Gastrocnemius medialis (tissue), 4 donors: ENCODE measurements at regions not wholly inside any gene's neighbourhood (a gene's known extent, or its start where the extent isn't known, plus 50 kb on each side); places are given as distances from the start of the nearest gene placed in this dataset.

Source experiments
- POLR2A ChIP-seq, 2 donors: fragments of 450-650 bp; IDR thresholded peaks; one replicate each; pipeline ENCODE4 v1.6.1; 2017; ENCODE audit warnings: antibody characterized with exemption in 2 of 2, mild to moderate bottlenecking in 2 of 2, moderate library complexity in 2 of 2
- TF ChIP-seq, protein P1 (sequence below), 5 experiments: fragments of 450-650 bp in 3 of 5; fragments of 200-600 bp in 2 of 5; sonication (generic) in 2 of 5; IDR thresholded peaks in 4 of 5; conservative IDR thresholded peaks in 1 of 5; 1 replicate in 4 of 5; 2 replicates in 1 of 5; pipeline ENCODE4 v1.5.1; 2016 to 2019; ENCODE audit warnings: antibody characterized with exemption in 5 of 5, mild to moderate bottlenecking in 3 of 5, moderate library complexity in 3 of 5

DNA sequence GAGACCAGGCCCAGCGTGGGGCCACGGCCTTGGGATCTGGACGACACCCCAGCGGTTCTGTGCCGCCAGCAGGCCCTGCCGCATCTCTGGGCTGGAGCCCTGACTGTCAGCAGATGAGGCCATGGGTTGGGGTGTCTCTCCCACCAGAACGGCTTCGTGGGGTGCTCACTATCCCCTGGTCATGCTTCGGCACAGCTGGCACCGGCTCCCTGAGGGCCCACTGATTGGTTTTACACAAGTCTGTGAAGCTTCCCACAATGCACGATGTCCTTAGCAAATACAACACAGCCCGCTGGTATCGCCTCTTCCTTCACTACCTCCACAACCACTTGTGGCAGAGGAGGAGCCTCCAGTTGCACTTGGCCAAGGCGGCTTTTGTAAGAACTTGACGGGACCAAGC, 94.3 kb downstream of the THBS2 start:
- TF ChIP-seq, protein P1, sequence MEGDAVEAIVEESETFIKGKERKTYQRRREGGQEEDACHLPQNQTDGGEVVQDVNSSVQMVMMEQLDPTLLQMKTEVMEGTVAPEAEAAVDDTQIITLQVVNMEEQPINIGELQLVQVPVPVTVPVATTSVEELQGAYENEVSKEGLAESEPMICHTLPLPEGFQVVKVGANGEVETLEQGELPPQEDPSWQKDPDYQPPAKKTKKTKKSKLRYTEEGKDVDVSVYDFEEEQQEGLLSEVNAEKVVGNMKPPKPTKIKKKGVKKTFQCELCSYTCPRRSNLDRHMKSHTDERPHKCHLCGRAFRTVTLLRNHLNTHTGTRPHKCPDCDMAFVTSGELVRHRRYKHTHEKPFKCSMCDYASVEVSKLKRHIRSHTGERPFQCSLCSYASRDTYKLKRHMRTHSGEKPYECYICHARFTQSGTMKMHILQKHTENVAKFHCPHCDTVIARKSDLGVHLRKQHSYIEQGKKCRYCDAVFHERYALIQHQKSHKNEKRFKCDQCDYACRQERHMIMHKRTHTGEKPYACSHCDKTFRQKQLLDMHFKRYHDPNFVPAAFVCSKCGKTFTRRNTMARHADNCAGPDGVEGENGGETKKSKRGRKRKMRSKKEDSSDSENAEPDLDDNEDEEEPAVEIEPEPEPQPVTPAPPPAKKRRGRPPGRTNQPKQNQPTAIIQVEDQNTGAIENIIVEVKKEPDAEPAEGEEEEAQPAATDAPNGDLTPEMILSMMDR (IDR thresholded peaks at IDR 0.05 in 4 of 5, conservative IDR thresholded peaks at IDR 0.05 in 1 of 5): no peak
- no peak for TF ChIP-seq POLR2A (IDR thresholded peaks at IDR 0.05)
